ENCODE measurements at regions not wholly inside any gene's neighbourhood (a gene's known extent, or its start where the extent isn't known, plus 50 kb on each side); places are given as distances from the start of the nearest gene placed in this dataset.

GRCh38 chr10:111131168-111131799 lies 54.5 kb downstream of the ADRA2A start:
- DNase-seq, result no peak
- intact Hi-C loops (cut with DNase I), result no loop called here

GRCh38 chr10:111137007-111137406 lies 60.2 kb downstream of the ADRA2A start:
- intact Hi-C loops (cut with DNase I), result no loop called here
- DNase-seq, result no peak

- intact Hi-C loops (cut with DNase I), result no loop called here
- no peak for DNase-seq
Observed at GRCh38 chr10:111137587-111137986, 60.8 kb downstream of the ADRA2A start.

- no peak for DNase-seq
Observed at GRCh38 chr10:111138544-111138943, 61.7 kb downstream of the ADRA2A start.

GRCh38 chr10:111139567-111139966 lies 62.7 kb downstream of the ADRA2A start:
- intact Hi-C loops (cut with DNase I), result no loop called here
- no peak for DNase-seq

More at GRCh38 chr10:111138544-111138943, 61.7 kb downstream of the ADRA2A start:
- intact Hi-C loops (cut with DNase I), result no loop called here

- DNase-seq, result no peak
Observed at GRCh38 chr10:111142092-111142768, 65.4 kb downstream of the ADRA2A start.

GRCh38 chr10:111146025-111146640 lies 69.3 kb downstream of the ADRA2A start:
- peak in 2 of 10 donors; percentile 19 to 32 for DNase-seq
- intact Hi-C loops (cut with DNase I), result no loop called here

More at GRCh38 chr10:111142092-111142768, 65.4 kb downstream of the ADRA2A start:
- intact Hi-C loops (cut with DNase I), result no loop called here

- no peak for DNase-seq
- intact Hi-C loops (cut with DNase I), result no loop called here
Observed at GRCh38 chr10:111148025-111148424, 71.2 kb downstream of the ADRA2A start.

GRCh38 chr10:111148440-111148839 lies 71.6 kb downstream of the ADRA2A start:
- DNase-seq, result no peak
- intact Hi-C loops (cut with DNase I), result no loop called here

GRCh38 chr10:111150691-111151090 lies 73.9 kb downstream of the ADRA2A start:
- intact Hi-C loops (cut with DNase I), result no loop called here
- peak in 1 of 10 donors; percentile 63 for DNase-seq

- no peak for DNase-seq
- intact Hi-C loops (cut with DNase I), result no loop called here
Observed at GRCh38 chr10:111151595-111152307, 74.9 kb downstream of the ADRA2A start.

- DNase-seq, result no peak
- intact Hi-C loops (cut with DNase I), result no loop called here
Observed at GRCh38 chr10:111156754-111157153, 79.9 kb downstream of the ADRA2A start.

GRCh38 chr10:111158595-111158994 lies 81.8 kb downstream of the ADRA2A start:
- no peak for DNase-seq
- intact Hi-C loops (cut with DNase I), result no loop called here

GRCh38 chr10:111161109-111161874 lies 84.5 kb downstream of the ADRA2A start:
- intact Hi-C loops (cut with DNase I), result no loop called here
- no peak for DNase-seq

- intact Hi-C loops (cut with DNase I), result no loop called here
- DNase-seq, result no peak
Observed at GRCh38 chr10:111171183-111171582, 94.4 kb downstream of the ADRA2A start.

GRCh38 chr10:111175787-111176186 lies 99.0 kb downstream of the ADRA2A start:
- DNase-seq, result peak in 1 of 10 donors; percentile 62
- intact Hi-C loops (cut with DNase I), result no loop called here

GRCh38 chr10:111177379-111177778 lies 100.5 kb downstream of the ADRA2A start:
- intact Hi-C loops (cut with DNase I), result no loop called here
- no peak for DNase-seq

GRCh38 chr10:111179514-111179913 lies 102.7 kb downstream of the ADRA2A start:
- intact Hi-C loops (cut with DNase I), result no loop called here
- DNase-seq, result no peak

GRCh38 chr10:111186358-111186757 lies 109.5 kb downstream of the ADRA2A start:
- intact Hi-C loops (cut with DNase I), result no loop called here
- no peak for DNase-seq

GRCh38 chr10:111187096-111187495 lies 110.3 kb downstream of the ADRA2A start:
- intact Hi-C loops (cut with DNase I), result no loop called here
- no peak for DNase-seq

Data from posterior cingulate gyrus (tissue), 11 donors.